PC-3 (cell line): ENCODE measurements at regions not wholly inside any gene's neighbourhood (a gene's known extent, or its start where the extent isn't known, plus 50 kb on each side); places are given as distances from the start of the nearest gene placed in this dataset.

ENCODE experiments used
- ATAC-seq: fragments of 200-7000 bp; cut with Tn5 transposase; 2 replicates; pipeline ENCODE4 v1.9.1; 2020; ENCODE audit warnings: mild to moderate bottlenecking, moderate library complexity
- BruUV-seq: library from RNA; stranded (reverse); fragments of 400-500 nt; replicated peaks from 2 replicates; lab custom pipeline; 2021; lab: Mats Ljungman, UMichigan
- CTCF ChIA-PET: fragments of 300-600 bp; sonication (Branson Sonifier 250); formaldehyde crosslinking; loops from one replicate; lab custom pipeline; 2022; ENCODE audit warnings: antibody characterized with exemption; lab: Charles Lee
- POLR2A ChIA-PET: fragments of 300-600 bp; sonication (Branson Sonifier 250); formaldehyde crosslinking; loops from one replicate; lab custom pipeline; 2022; ENCODE audit warnings: antibody characterized with exemption; ENCODE audit not compliant: unreplicated experiment; lab: Charles Lee
- DNase-seq: peaks from one replicate; pipeline ENCODE4 v3.0.0-alpha.2; 2015
- H2AFZ ChIP-seq: fragments of 300-600 bp; sonication (generic); 2 replicates; pipeline ENCODE4 v1.6.0; 2016; ENCODE audit warnings: antibody characterized with exemption, low read length
- H3F3A ChIP-seq: fragments of 300-600 bp; sonication (generic); one replicate; pipeline ENCODE4 v1.6.0; 2017; ENCODE audit warnings: antibody characterized with exemption, low read length, control low read depth, mild to moderate bottlenecking; ENCODE audit not compliant: unreplicated experiment
- H3K27ac ChIP-seq: fragments of 300-600 bp; sonication (generic); 2 replicates; pipeline ENCODE4 v1.5.1; 2016; ENCODE audit warnings: mild to moderate bottlenecking, low read length
- H3K27me3 ChIP-seq: fragments of 300-600 bp; sonication (generic); 2 replicates; pipeline ENCODE4 v1.6.1; 2016; ENCODE audit warnings: low read length, mixed read lengths
- H3K36me3 ChIP-seq: fragments of 300-600 bp; sonication (generic); 2 replicates; pipeline ENCODE4 v1.6.1; 2016; ENCODE audit warnings: low read depth, mixed run types, low read length, mixed read lengths
- H3K4me1 ChIP-seq: fragments of 300-600 bp; sonication (generic); 2 replicates; pipeline ENCODE4 v1.5.1; 2016; ENCODE audit warnings: low read length; ENCODE audit not compliant: insufficient read depth
- H3K4me2 ChIP-seq: fragments of 300-600 bp; sonication (generic); 2 replicates; pipeline ENCODE4 v1.6.0; 2016; ENCODE audit warnings: low read length
- H3K4me3 ChIP-seq: fragments of 300-600 bp; sonication (generic); 2 replicates; pipeline ENCODE4 v1.5.1; 2016; ENCODE audit warnings: mild to moderate bottlenecking, low read length, mixed read lengths
- H3K79me2 ChIP-seq: fragments of 300-600 bp; sonication (generic); 2 replicates; pipeline ENCODE4 v1.6.1; 2017; ENCODE audit warnings: low read length, mixed read lengths
- H3K9ac ChIP-seq: fragments of 300-600 bp; sonication (generic); 2 replicates; pipeline ENCODE4 v1.6.0; 2016; ENCODE audit warnings: mild to moderate bottlenecking, low read length
- H3K9me2 ChIP-seq: fragments of 300-600 bp; sonication (generic); replicated peaks from 2 replicates; pipeline ENCODE4 v1.6.1; 2016; ENCODE audit warnings: mixed run types, low read length, mixed read lengths
- H3K9me3 ChIP-seq: fragments of 300-600 bp; sonication (generic); 2 replicates; pipeline ENCODE4 v1.6.1; 2016; ENCODE audit warnings: low read length, mixed read lengths
- H4K20me1 ChIP-seq: fragments of 300-600 bp; sonication (generic); 2 replicates; pipeline ENCODE4 v1.6.1; 2016; ENCODE audit warnings: low read length, mixed read lengths
- EZH2 ChIP-seq: fragments of 300-600 bp; sonication (generic); IDR thresholded peaks from one replicate; pipeline ENCODE4 v1.6.1; 2017; ENCODE audit warnings: antibody characterized with exemption, mild to moderate bottlenecking, low read length; ENCODE audit not compliant: unreplicated experiment
- EZH2phosphoT487 ChIP-seq: fragments of 300-600 bp; sonication (generic); IDR thresholded peaks from 2 replicates; pipeline ENCODE4 v1.6.1; 2018; ENCODE audit warnings: mild to moderate bottlenecking, antibody characterized with exemption, low read length, borderline replicate concordance
- intact Hi-C: fragments of 100-400 bp; cut with micrococcal nuclease; formaldehyde crosslinking; loops from 2 replicates; pipeline ENCODE4 v1.9.0; 2023
- TF ChIP-seq, protein P1 (sequence below): fragments of 300-600 bp; sonication (generic); conservative IDR thresholded peaks from 2 replicates; pipeline ENCODE4 v1.5.1; 2017; ENCODE audit warnings: antibody characterized with exemption, low read depth, mild to moderate bottlenecking, low read length

DNA sequence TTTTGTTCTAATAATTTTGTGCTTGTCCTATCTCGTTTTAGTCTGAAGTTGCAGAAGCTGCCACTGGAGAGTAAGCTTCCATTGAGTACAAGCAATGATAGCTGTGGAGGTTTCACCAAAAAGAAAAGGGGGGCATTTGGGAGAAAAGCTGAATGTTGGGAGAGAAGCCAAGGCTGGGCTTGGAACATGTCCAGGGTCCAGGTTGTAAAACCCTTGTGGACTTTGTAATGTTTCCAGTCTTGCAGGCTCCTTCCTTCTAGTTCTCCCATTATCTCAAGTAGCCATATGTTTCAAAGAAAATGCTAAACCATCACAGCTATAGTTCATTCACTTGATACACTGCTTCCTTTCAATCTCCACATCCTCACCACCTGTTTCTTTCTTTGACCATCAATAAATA, 880.2 kb downstream of the NLGN4Y start:
- no peak overlapping the region for H3K9ac ChIP-seq
- no peaks in the 10 kb centered on the region for H4K20me1 ChIP-seq
- H3K9me2 ChIP-seq = no peaks in the 10 kb centered on the region
- no peaks in the 10 kb centered on the region for H3K36me3 ChIP-seq
- no peak overlapping the region for H3K4me2 ChIP-seq
- no peak for ATAC-seq
- no peaks in the 10 kb centered on the region for H3K79me2 ChIP-seq
- ChIA-PET POLR2A (no interaction called here), CTCF (no interaction called here)
- H3K27ac ChIP-seq = no peak overlapping the region
- intact Hi-C loops = no loop called here
- H3K9me3 ChIP-seq = no peaks in the 10 kb centered on the region
- DNase-seq = no peak
- H2AFZ ChIP-seq = no peak overlapping the region
- H3K27me3 ChIP-seq = no peaks in the 10 kb centered on the region
- no peaks in the 10 kb centered on the region for H3K4me1 ChIP-seq
- no TSS peak for BruUV-seq
- no peaks in the 10 kb centered on the region for H3F3A ChIP-seq
- no peak overlapping the region for H3K4me3 ChIP-seq
- TF ChIP-seq, protein P1, sequence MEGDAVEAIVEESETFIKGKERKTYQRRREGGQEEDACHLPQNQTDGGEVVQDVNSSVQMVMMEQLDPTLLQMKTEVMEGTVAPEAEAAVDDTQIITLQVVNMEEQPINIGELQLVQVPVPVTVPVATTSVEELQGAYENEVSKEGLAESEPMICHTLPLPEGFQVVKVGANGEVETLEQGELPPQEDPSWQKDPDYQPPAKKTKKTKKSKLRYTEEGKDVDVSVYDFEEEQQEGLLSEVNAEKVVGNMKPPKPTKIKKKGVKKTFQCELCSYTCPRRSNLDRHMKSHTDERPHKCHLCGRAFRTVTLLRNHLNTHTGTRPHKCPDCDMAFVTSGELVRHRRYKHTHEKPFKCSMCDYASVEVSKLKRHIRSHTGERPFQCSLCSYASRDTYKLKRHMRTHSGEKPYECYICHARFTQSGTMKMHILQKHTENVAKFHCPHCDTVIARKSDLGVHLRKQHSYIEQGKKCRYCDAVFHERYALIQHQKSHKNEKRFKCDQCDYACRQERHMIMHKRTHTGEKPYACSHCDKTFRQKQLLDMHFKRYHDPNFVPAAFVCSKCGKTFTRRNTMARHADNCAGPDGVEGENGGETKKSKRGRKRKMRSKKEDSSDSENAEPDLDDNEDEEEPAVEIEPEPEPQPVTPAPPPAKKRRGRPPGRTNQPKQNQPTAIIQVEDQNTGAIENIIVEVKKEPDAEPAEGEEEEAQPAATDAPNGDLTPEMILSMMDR = no peak
- TF ChIP-seq EZH2phosphoT487 = no peak

DNA sequence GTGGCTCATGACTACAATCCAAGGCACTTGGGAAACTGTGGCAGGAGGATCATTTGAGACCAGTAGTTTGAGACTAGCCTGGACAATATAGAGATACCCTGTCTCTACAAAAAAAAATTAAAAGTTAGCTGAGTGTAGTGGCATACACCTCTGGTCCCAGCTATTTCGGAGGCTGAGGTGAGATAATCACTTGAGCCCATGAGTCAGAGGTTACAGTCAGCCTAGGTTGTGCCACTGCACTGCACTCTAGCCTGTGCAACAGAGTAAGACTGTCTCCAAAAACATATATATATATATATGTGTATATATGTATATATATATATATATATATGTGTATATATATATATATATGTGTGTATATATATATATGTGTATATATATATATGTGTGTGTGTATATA, 890.8 kb downstream of the NLGN4Y start:
- Histone ChIP-seq H3K79me2 (no peaks in the 10 kb centered on the region), H3K9ac (no peak overlapping the region), H4K20me1 (no peaks in the 10 kb centered on the region), H3K27ac (no peak overlapping the region), H3F3A (no peaks in the 10 kb centered on the region), H3K4me2 (no peak overlapping the region), H3K9me2 (no peaks in the 10 kb centered on the region), H3K4me1 (no peaks in the 10 kb centered on the region), H3K9me3 (no peaks in the 10 kb centered on the region), H3K36me3 (no peaks in the 10 kb centered on the region), H3K4me3 (no peak overlapping the region), H2AFZ (no peak overlapping the region), H3K27me3 (no peaks in the 10 kb centered on the region)
- no TSS peak for BruUV-seq
- intact Hi-C loops = no loop called here
- ATAC-seq = no peak
- POLR2A ChIA-PET = no interaction called here
- CTCF ChIA-PET = no interaction called here
- TF ChIP-seq, protein P1 = no peak
- TF ChIP-seq EZH2phosphoT487 (no peak), EZH2 (no peak)
- no peak for DNase-seq

DNA sequence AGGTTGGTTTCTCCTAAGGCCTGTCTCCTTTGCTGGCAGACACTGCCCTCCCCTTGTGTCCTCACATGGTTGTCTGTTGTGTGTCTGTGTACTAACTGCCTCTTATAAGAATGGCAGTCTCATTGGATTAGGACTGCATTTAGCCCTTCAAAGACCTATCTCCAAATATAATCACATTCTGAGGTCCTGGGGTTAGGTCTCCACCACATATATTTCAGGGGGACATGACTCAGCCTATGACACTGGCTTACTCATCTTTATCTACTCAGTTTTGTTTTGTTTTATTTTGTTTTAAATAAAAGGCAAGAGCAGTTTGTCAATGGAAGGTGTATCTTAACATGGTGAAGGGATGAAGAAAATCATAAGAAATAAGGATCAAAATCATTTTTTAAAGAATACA, 894.3 kb downstream of the NLGN4Y start:
- Histone ChIP-seq H3K36me3 (no peaks in the 10 kb centered on the region), H3K79me2 (no peaks in the 10 kb centered on the region), H4K20me1 (no peaks in the 10 kb centered on the region), H3K27ac (no peak overlapping the region), H2AFZ (no peak overlapping the region), H3K27me3 (no peaks in the 10 kb centered on the region), H3K9me3 (no peaks in the 10 kb centered on the region), H3K4me1 (no peaks in the 10 kb centered on the region), H3K4me3 (no peak overlapping the region), H3K9ac (no peak overlapping the region), H3K9me2 (no peaks in the 10 kb centered on the region), H3K4me2 (no peak overlapping the region), H3F3A (no peaks in the 10 kb centered on the region)
- POLR2A ChIA-PET = no interaction called here
- DNase-seq (no peak), ATAC-seq (no peak)
- intact Hi-C loops = no loop called here
- no TSS peak for BruUV-seq
- CTCF ChIA-PET = no interaction called here
- no peak for TF ChIP-seq EZH2
- TF ChIP-seq, protein P1 = no peak
- no peak for TF ChIP-seq EZH2phosphoT487
